ENCODE measurements at regions not wholly inside any gene's neighbourhood (a gene's known extent, or its start where the extent isn't known, plus 50 kb on each side); places are given as distances from the start of the nearest gene placed in this dataset.
A peak's percentile ranks its signal among the peaks of the same experiment; 100 is the strongest.

DNA sequence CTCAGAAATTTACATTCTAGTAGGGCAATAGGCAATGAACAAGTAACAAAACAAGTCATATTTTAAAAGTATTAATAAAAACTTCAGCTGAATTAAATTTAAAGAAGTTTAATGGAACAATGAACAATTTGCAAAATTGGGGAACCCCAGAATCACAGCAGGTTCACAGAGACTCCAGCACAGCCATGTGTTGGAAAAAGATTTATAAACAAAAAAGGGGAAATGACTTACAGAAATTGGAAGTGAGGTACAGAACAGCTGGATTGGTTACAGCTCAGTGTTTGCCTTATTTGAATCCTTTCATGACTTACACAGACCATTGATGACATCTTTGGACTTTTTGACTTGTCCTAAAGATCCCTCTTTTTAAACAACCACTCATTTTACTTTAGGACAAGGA is 179.9 kb upstream of the SCN7A start (continued):
- TF ChIP-seq CHD2 (IDR thresholded peaks at IDR 0.05; ENCODE audit: low read length, partially characterized antibody): no peak
- TF ChIP-seq ELF1 (IDR thresholded peaks at IDR 0.05): no peak

DNA sequence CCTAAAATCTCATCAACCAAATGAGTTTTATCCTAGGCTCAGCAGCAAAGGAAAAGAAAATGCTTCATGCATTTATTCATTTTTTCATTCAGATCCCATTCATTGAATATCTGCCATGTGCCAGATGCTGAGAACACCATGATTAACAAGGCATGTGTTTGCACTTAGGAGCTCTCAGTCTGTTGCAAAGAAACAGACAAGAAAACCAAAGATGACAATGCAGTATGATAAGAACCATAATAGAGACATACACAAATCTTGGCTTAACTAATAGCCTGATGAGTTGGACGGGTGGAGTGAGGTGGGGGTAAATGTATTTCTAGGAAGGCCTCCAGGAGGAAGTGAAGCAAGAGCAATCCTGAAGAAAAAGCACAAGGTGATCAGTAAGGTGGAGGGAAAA is 177.8 kb upstream of the SCN7A start:
- H2AFZ ChIP-seq (ENCODE audit: low read depth): no peak overlapping the region
- no peaks in the 10 kb centered on the region for H3K36me3 ChIP-seq (replicated peaks in 1 of 2; ENCODE audit: control insufficient read depth in 1 of 2, insufficient read depth in 2 of 2, low read length in 1 of 2)
- peak overlapping the region in 1 of 2 experiments; percentile 55; a peak in 1 of 4 replicates for H3K27ac ChIP-seq (ENCODE audit: low read depth in 2 of 2, low read length in 1 of 2)
- H3K27me3 ChIP-seq (ENCODE audit: insufficient read depth): no peaks in the 10 kb centered on the region
- peaks cover 0 to 15% of the 10 kb centered on the region in 2 experiments; a peak in 2 of 4 replicates for H3K4me1 ChIP-seq (ENCODE audit: control insufficient read depth in 1 of 2, insufficient read depth in 2 of 2, low read depth in 1 of 2, low read length in 1 of 2)
- no peaks in the 10 kb centered on the region for H3K9me3 ChIP-seq
- no peak overlapping the region for H3K4me3 ChIP-seq (ENCODE audit: low read depth in 2 of 2, low read length in 1 of 2)
- H3F3A ChIP-seq (replicated peaks; ENCODE audit: insufficient read depth): no peaks in the 10 kb centered on the region
- ChIA-PET POLR2A (no interaction called here), CTCF (no interaction called here)
- TF ChIP-seq POLR2AphosphoS5 (IDR thresholded peaks at IDR 0.05; ENCODE audit: low read depth, low read length): 0 out of 2 replicates have a peak, but pooled peaks have one; percentile 20
- no peak for TF ChIP-seq CHD2 (IDR thresholded peaks at IDR 0.05; ENCODE audit: low read length, partially characterized antibody)
- no peak for TF ChIP-seq USF1 (IDR thresholded peaks at IDR 0.05; ENCODE audit: borderline replicate concordance, low read depth)
- TF ChIP-seq TCF12 (IDR thresholded peaks at IDR 0.05): peak; percentile 78
- no peak for TF ChIP-seq ZBTB33 (IDR thresholded peaks at IDR 0.05; ENCODE audit: borderline replicate concordance, low read depth)
- TF ChIP-seq EP300 (IDR thresholded peaks at IDR 0.05; ENCODE audit: borderline replicate concordance in 1 of 2, low read depth in 1 of 2, low read length in 1 of 2): 0 out of 4 replicates have a peak, but pooled peaks of 1 of the 2 experiments have one; percentile 15
- TF ChIP-seq TEAD4 (IDR thresholded peaks at IDR 0.05; ENCODE audit: borderline replicate concordance, insufficient read depth): 0 out of 2 replicates have a peak, but pooled peaks have one; percentile 12
- 0 out of 2 replicates have a peak, but pooled peaks have one; percentile 8 for TF ChIP-seq JUND (IDR thresholded peaks at IDR 0.05)
- TF ChIP-seq PBX3 (IDR thresholded peaks at IDR 0.05): peak; percentile 40
- H3K9ac ChIP-seq: no peak overlapping the region
- no peak overlapping the region for H3K4me2 ChIP-seq
- 17% methylated on average over 1 of the region's 1 CpG for WGBS (ENCODE audit: low lambda C conversion rate)
- no peaks in the 10 kb centered on the region for H3K79me2 ChIP-seq (ENCODE audit: insufficient read depth)
- no peaks in the 10 kb centered on the region for H4K20me1 ChIP-seq (ENCODE audit: insufficient read depth)
- no peak for DNase-seq
- H3K9me2 ChIP-seq: no peaks in the 10 kb centered on the region

- DNase-seq: no peak
- ChIA-PET CTCF (no interaction called here), POLR2A (no interaction called here)
- Histone ChIP-seq H2AFZ (ENCODE audit: low read depth) (no peak overlapping the region), H3K4me3 (ENCODE audit: low read depth in 2 of 2, low read length in 1 of 2) (no peak overlapping the region), H3K9me2 (no peaks in the 10 kb centered on the region), H3F3A (replicated peaks; ENCODE audit: insufficient read depth) (no peaks in the 10 kb centered on the region), H3K4me2 (no peak overlapping the region), H3K36me3 (replicated peaks in 1 of 2; ENCODE audit: control insufficient read depth in 1 of 2, insufficient read depth in 2 of 2, low read length in 1 of 2) (no peaks in the 10 kb centered on the region), H3K27me3 (ENCODE audit: insufficient read depth) (no peaks in the 10 kb centered on the region), H3K27ac (ENCODE audit: low read depth in 2 of 2, low read length in 1 of 2) (peak overlapping the region in 1 of 2 experiments; percentile 30; a peak in 1 of 4 replicates), H3K9me3 (no peaks in the 10 kb centered on the region), H4K20me1 (ENCODE audit: insufficient read depth) (no peaks in the 10 kb centered on the region), H3K9ac (no peak overlapping the region), H3K79me2 (ENCODE audit: insufficient read depth) (no peaks in the 10 kb centered on the region), H3K4me1 (ENCODE audit: control insufficient read depth in 1 of 2, insufficient read depth in 2 of 2, low read depth in 1 of 2, low read length in 1 of 2) (peaks cover 0 to 13% of the 10 kb centered on the region in 2 experiments; a peak in 2 of 4 replicates)
- TF ChIP-seq PBX3 (IDR thresholded peaks at IDR 0.05): no peak
- TF ChIP-seq RXRA (IDR thresholded peaks at IDR 0.05; ENCODE audit: borderline replicate concordance, low read depth): no peak
- 0 out of 4 replicates have a peak, but pooled peaks of 1 of the 2 experiments have one; percentile 16 for TF ChIP-seq EP300 (IDR thresholded peaks at IDR 0.05; ENCODE audit: borderline replicate concordance in 1 of 2, low read depth in 1 of 2, low read length in 1 of 2)
- TF ChIP-seq FOXJ3 (CRISPR knock-in tag; IDR thresholded peaks at IDR 0.05): no peak
- no peak for TF ChIP-seq NRF1 (IDR thresholded peaks at IDR 0.05; ENCODE audit: low read depth, low read length)
- TF ChIP-seq GATA2 (CRISPR knock-in tag; IDR thresholded peaks at IDR 0.05): no peak
- no peak for TF ChIP-seq CHD2 (IDR thresholded peaks at IDR 0.05; ENCODE audit: low read length, partially characterized antibody)
- TF ChIP-seq TEAD4 (IDR thresholded peaks at IDR 0.05; ENCODE audit: borderline replicate concordance, insufficient read depth): 0 out of 2 replicates have a peak, but pooled peaks have one; percentile 16
- no peak for TF ChIP-seq RCOR1 (IDR thresholded peaks at IDR 0.05; ENCODE audit: low read length)
- 41% methylated on average over 2 of the region's 2 CpGs for WGBS (ENCODE audit: low lambda C conversion rate)
These were observed 177.2 kb upstream of the SCN7A start for GRCh38 chr2:166671235-166671634.

Measured in SK-N-SH (cell line).